ENCODE measurements at regions not wholly inside any gene's neighbourhood (a gene's known extent, or its start where the extent isn't known, plus 50 kb on each side); places are given as distances from the start of the nearest gene placed in this dataset.

DNA sequence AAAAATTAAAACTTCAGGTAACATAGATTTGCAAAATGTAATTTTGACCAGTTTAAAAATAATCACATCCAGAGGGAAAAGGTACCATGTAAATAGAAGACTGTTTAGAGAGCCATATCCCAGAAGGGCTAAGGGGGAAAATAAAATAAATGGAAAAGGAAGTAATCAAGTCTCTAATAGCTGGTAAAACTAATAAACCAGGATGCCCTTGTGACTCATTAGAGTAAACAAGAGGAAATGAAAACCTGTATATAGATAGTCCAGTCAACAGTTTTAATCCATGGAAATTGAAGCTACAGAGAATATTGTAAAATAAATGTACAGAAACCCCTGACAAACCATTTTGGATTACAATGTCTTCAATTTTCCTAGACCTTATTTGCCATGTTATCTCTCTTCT lies 698.0 kb upstream of the RGS18 start:
- TF ChIP-seq POLR2A (IDR thresholded peaks at IDR 0.05; ENCODE audit: low read depth, low read length), result no peak
- TF ChIP-seq POLR2AphosphoS5 (IDR thresholded peaks at IDR 0.05; ENCODE audit: low read depth, low read length), result no peak
- no peak for TF ChIP-seq PAX5 (IDR thresholded peaks at IDR 0.05; ENCODE audit: insufficient read depth, low read length, severe bottlenecking)
- no peak for TF ChIP-seq TAF1 (IDR thresholded peaks at IDR 0.05; ENCODE audit: low read depth, low read length)
- TF ChIP-seq SPI1 (IDR thresholded peaks at IDR 0.05; ENCODE audit: low read depth, low read length), result no peak

Measured in GM12891 (cell line).